ENCODE measurements at regions not wholly inside any gene's neighbourhood (a gene's known extent, or its start where the extent isn't known, plus 50 kb on each side); places are given as distances from the start of the nearest gene placed in this dataset.
"Not testable (repeated sequence)": the region's sequence is repeated elsewhere in the genome, so short reads cannot be mapped to it uniquely, and the experiment has no call there.

- CTCF ChIA-PET: no interaction called here
- no peak for TF ChIP-seq CTCF (IDR thresholded peaks at IDR 0.05; ENCODE audit: control extremely low read depth, extremely low read depth, low read depth, missing control alignments)
- POLR2A ChIA-PET: no interaction called here
- DNase-seq (ENCODE audit: extremely low spot score): no peak
Measured at GRCh38 chr11:114799476-114799875, 121.1 kb downstream of the NXPE2 start.

GRCh38 chr11:114801773-114802172, 123.4 kb downstream of the NXPE2 start:
- TF ChIP-seq CTCF (IDR thresholded peaks at IDR 0.05; ENCODE audit: control extremely low read depth, extremely low read depth, low read depth, missing control alignments): no peak
- CTCF ChIA-PET: no interaction called here
- DNase-seq (ENCODE audit: extremely low spot score): no peak

GRCh38 chr11:114802878-114803277, 124.6 kb downstream of the NXPE2 start:
- TF ChIP-seq CTCF (IDR thresholded peaks at IDR 0.05; ENCODE audit: control extremely low read depth, extremely low read depth, low read depth, missing control alignments): no peak
- POLR2A ChIA-PET: no interaction called here
- CTCF ChIA-PET: no interaction called here

More at GRCh38 chr11:114801773-114802172, 123.4 kb downstream of the NXPE2 start:
- POLR2A ChIA-PET: no interaction called here

GRCh38 chr11:114805431-114805830, 127.1 kb downstream of the NXPE2 start:
- POLR2A ChIA-PET; DNase-seq (ENCODE audit: extremely low spot score): not testable (repeated sequence)
- CTCF ChIA-PET: interaction anchor here (1.3 kb wide), 1 partner anchor 13 kb away, joined by 4 read pairs; no protein-coding TSS in a partner anchor

More at GRCh38 chr11:114802878-114803277, 124.6 kb downstream of the NXPE2 start:
- DNase-seq (ENCODE audit: extremely low spot score): no peak

- no peak for DNase-seq (ENCODE audit: extremely low spot score)
- POLR2A ChIA-PET: no interaction called here
- no peak for TF ChIP-seq CTCF (IDR thresholded peaks at IDR 0.05; ENCODE audit: control extremely low read depth, extremely low read depth, low read depth, missing control alignments)
- CTCF ChIA-PET: interaction anchor here (0.8 to 1.5 kb wide), 2 partner anchors 20 to 23 kb away, joined by 3 read pairs; no protein-coding TSS in a partner anchor
Measured at GRCh38 chr11:114811971-114812370, 133.6 kb downstream of the NXPE2 start.

GRCh38 chr11:114812733-114813132, 134.4 kb downstream of the NXPE2 start:
- CTCF ChIA-PET: interaction anchor here (0.8 to 1.5 kb wide), 3 partner anchors 20 to 24 kb away, joined by 3 read pairs; no protein-coding TSS in a partner anchor
- POLR2A ChIA-PET: no interaction called here
- TF ChIP-seq CTCF (IDR thresholded peaks at IDR 0.05; ENCODE audit: control extremely low read depth, extremely low read depth, low read depth, missing control alignments): no peak
- no peak for DNase-seq (ENCODE audit: extremely low spot score)

- ChIA-PET CTCF (interaction anchor here (1.3 to 1.5 kb wide), 3 partner anchors 16 to 21 kb away, joined by 3 read pairs; no protein-coding TSS in a partner anchor), POLR2A (no interaction called here)
- no peak for DNase-seq (ENCODE audit: extremely low spot score)
- TF ChIP-seq CTCF (IDR thresholded peaks at IDR 0.05; ENCODE audit: control extremely low read depth, extremely low read depth, low read depth, missing control alignments): no peak
Measured at GRCh38 chr11:114813189-114813718, 134.9 kb downstream of the NXPE2 start.

Measured in GM10248 (cell line).